ENCODE measurements at regions not wholly inside any gene's neighbourhood (a gene's known extent, or its start where the extent isn't known, plus 50 kb on each side); places are given as distances from the start of the nearest gene placed in this dataset.

GRCh38 chr19:29879655-29879974 lies 62.4 kb upstream of the URI1 start:
- TF ChIP-seq, protein P1, sequence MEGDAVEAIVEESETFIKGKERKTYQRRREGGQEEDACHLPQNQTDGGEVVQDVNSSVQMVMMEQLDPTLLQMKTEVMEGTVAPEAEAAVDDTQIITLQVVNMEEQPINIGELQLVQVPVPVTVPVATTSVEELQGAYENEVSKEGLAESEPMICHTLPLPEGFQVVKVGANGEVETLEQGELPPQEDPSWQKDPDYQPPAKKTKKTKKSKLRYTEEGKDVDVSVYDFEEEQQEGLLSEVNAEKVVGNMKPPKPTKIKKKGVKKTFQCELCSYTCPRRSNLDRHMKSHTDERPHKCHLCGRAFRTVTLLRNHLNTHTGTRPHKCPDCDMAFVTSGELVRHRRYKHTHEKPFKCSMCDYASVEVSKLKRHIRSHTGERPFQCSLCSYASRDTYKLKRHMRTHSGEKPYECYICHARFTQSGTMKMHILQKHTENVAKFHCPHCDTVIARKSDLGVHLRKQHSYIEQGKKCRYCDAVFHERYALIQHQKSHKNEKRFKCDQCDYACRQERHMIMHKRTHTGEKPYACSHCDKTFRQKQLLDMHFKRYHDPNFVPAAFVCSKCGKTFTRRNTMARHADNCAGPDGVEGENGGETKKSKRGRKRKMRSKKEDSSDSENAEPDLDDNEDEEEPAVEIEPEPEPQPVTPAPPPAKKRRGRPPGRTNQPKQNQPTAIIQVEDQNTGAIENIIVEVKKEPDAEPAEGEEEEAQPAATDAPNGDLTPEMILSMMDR (IDR thresholded peaks at IDR 0.05; ENCODE audit: poor library complexity), result no peak
- no peak for TF ChIP-seq EZH2phosphoT487 (IDR thresholded peaks at IDR 0.05; ENCODE audit: low read depth, severe bottlenecking, unreplicated experiment)
- TF ChIP-seq EZH2 (IDR thresholded peaks at IDR 0.05; ENCODE audit: borderline replicate concordance), result no peak
